Lung microvascular endothelial cell (primary cell): ENCODE measurements at regions not wholly inside any gene's neighbourhood (a gene's known extent, or its start where the extent isn't known, plus 50 kb on each side); places are given as distances from the start of the nearest gene placed in this dataset.
A peak's percentile ranks its signal among the peaks of the same experiment; 100 is the strongest.

ENCODE experiments used
- DNase-seq, 2 donors: peaks; one replicate each; pipeline versions ENCODE4 v3.0.0 to v3.0.0-alpha.2; 2010; ENCODE audit warnings: low read depth in 2 of 2

GRCh38 chr2:199707593-199708185 is 143.3 kb downstream of the FTCDNL1 start:
- DNase-seq: no peak

GRCh38 chr2:199705538-199705937 is 145.5 kb downstream of the FTCDNL1 start:
- DNase-seq: no peak

GRCh38 chr2:199704358-199705238 is 146.4 kb downstream of the FTCDNL1 start:
- DNase-seq: peak in 1 of 2 donors; percentile 24

GRCh38 chr2:199703199-199703598 is 147.8 kb downstream of the FTCDNL1 start:
- no peak for DNase-seq

- DNase-seq: no peak
Measured at GRCh38 chr2:199697469-199697868, 153.5 kb downstream of the FTCDNL1 start.

- no peak for DNase-seq
Measured at GRCh38 chr2:199696048-199696447, 154.9 kb downstream of the FTCDNL1 start.

- no peak for DNase-seq
Measured at GRCh38 chr2:199693861-199694260, 157.1 kb downstream of the FTCDNL1 start.

- no peak for DNase-seq
Measured at GRCh38 chr2:199692489-199692888, 158.5 kb downstream of the FTCDNL1 start.

GRCh38 chr2:199690225-199690624 is 160.8 kb downstream of the FTCDNL1 start:
- DNase-seq: no peak

GRCh38 chr2:199685669-199686068 is 165.3 kb downstream of the FTCDNL1 start:
- DNase-seq: no peak

GRCh38 chr2:199684832-199685231 is 166.2 kb downstream of the FTCDNL1 start:
- no peak for DNase-seq

GRCh38 chr2:199684168-199684567 is 166.8 kb downstream of the FTCDNL1 start:
- no peak for DNase-seq

- DNase-seq: no peak
Measured at GRCh38 chr2:199682001-199682400, 169.0 kb downstream of the FTCDNL1 start.

- DNase-seq: no peak
Measured at GRCh38 chr2:199680482-199680881, 170.5 kb downstream of the FTCDNL1 start.

GRCh38 chr2:199679883-199680282 is 171.1 kb downstream of the FTCDNL1 start:
- DNase-seq: no peak

- no peak for DNase-seq
Measured at GRCh38 chr2:199677881-199678280, 173.1 kb downstream of the FTCDNL1 start.

- DNase-seq: no peak
Measured at GRCh38 chr2:199668645-199669044, 182.3 kb downstream of the FTCDNL1 start.

GRCh38 chr2:199663157-199663556 is 187.8 kb downstream of the FTCDNL1 start:
- no peak for DNase-seq

- DNase-seq: no peak
Measured at GRCh38 chr2:199662255-199662654, 188.7 kb downstream of the FTCDNL1 start.

- no peak for DNase-seq
Measured at GRCh38 chr2:199660167-199660566, 190.8 kb downstream of the FTCDNL1 start.

GRCh38 chr2:199659207-199659606 is 191.8 kb downstream of the FTCDNL1 start:
- DNase-seq: peak; percentile 5 to 30

GRCh38 chr2:199646439-199646838 is 188.7 kb upstream of the SATB2 start:
- DNase-seq: no peak

GRCh38 chr2:199631129-199631528 is 173.4 kb upstream of the SATB2 start:
- no peak for DNase-seq
